Posterior vena cava (tissue), 2 donors: ENCODE measurements at regions not wholly inside any gene's neighbourhood (a gene's known extent, or its start where the extent isn't known, plus 50 kb on each side); places are given as distances from the start of the nearest gene placed in this dataset.
"Not testable (repeated sequence)": the region's sequence is repeated elsewhere in the genome, so short reads cannot be mapped to it uniquely, and the experiment has no call there.

Experiments
- DNase-seq: peaks from one replicate; pipeline ENCODE4 v3.0.0-alpha.2; 2020; ENCODE audit warnings: low spot score
- intact Hi-C, 2 donors: fragments of 100-400 bp; cut with DNase I; formaldehyde crosslinking; loops; one replicate each; pipeline versions ENCODE4 v1.14.1 to v1.14.2; 2022 to 2023
- donor health status: DM: yes; HTN: yes; CAD: no.
- donor health status: DM: yes; HTN: yes; CAD: no.

GRCh38 chr4:97074531-97074930 lies 1068.7 kb downstream of the STPG2 start:
- no peak for DNase-seq
- intact Hi-C loops, result no loop called here

GRCh38 chr4:97081951-97082350 lies 1061.3 kb downstream of the STPG2 start:
- intact Hi-C loops, result no loop called here
- DNase-seq, result no peak

GRCh38 chr4:97097036-97097435 lies 1046.2 kb downstream of the STPG2 start:
- DNase-seq, intact Hi-C loops: not testable (repeated sequence)

GRCh38 chr4:97101171-97101570 lies 1042.1 kb downstream of the STPG2 start:
- intact Hi-C loops, DNase-seq: not testable (repeated sequence)

- DNase-seq, result no peak
- intact Hi-C loops, result no loop called here
Observed at GRCh38 chr4:97103252-97103651, 1040.0 kb downstream of the STPG2 start.

GRCh38 chr4:97104006-97104405 lies 1039.3 kb downstream of the STPG2 start:
- DNase-seq, result no peak
- intact Hi-C loops, result no loop called here

GRCh38 chr4:97104666-97105065 lies 1038.6 kb downstream of the STPG2 start:
- DNase-seq, result no peak
- intact Hi-C loops, result no loop called here

- no peak for DNase-seq
- intact Hi-C loops, result no loop called here
Observed at GRCh38 chr4:97105347-97106099, 1037.8 kb downstream of the STPG2 start.

GRCh38 chr4:97106161-97106560 lies 1037.1 kb downstream of the STPG2 start:
- intact Hi-C loops, result no loop called here
- no peak for DNase-seq

- no peak for DNase-seq
- intact Hi-C loops, result no loop called here
Observed at GRCh38 chr4:97110506-97110905, 1032.8 kb downstream of the STPG2 start.

GRCh38 chr4:97116511-97116910 lies 1026.8 kb downstream of the STPG2 start:
- intact Hi-C loops, result no loop called here
- no peak for DNase-seq

- intact Hi-C loops, result no loop called here
- DNase-seq, result no peak
Observed at GRCh38 chr4:97121493-97121892, 1021.8 kb downstream of the STPG2 start.

- no peak for DNase-seq
- intact Hi-C loops, result no loop called here
Observed at GRCh38 chr4:97123573-97123972, 1019.7 kb downstream of the STPG2 start.

- no peak for DNase-seq
- intact Hi-C loops, result no loop called here
Observed at GRCh38 chr4:97132435-97132834, 1010.8 kb downstream of the STPG2 start.

- DNase-seq, result no peak
- intact Hi-C loops, result no loop called here
Observed at GRCh38 chr4:97134456-97134855, 1008.8 kb downstream of the STPG2 start.

- DNase-seq, result no peak
- intact Hi-C loops, result no loop called here
Observed at GRCh38 chr4:97139791-97140190, 1003.5 kb downstream of the STPG2 start.

- DNase-seq, result no peak
- intact Hi-C loops, result no loop called here
Observed at GRCh38 chr4:97140545-97140944, 1002.7 kb downstream of the STPG2 start.

GRCh38 chr4:97141332-97141731 lies 1001.9 kb downstream of the STPG2 start:
- intact Hi-C loops, DNase-seq: not testable (repeated sequence)

- DNase-seq, result no peak
- intact Hi-C loops, result no loop called here
Observed at GRCh38 chr4:97142410-97142809, 1000.9 kb downstream of the STPG2 start.

GRCh38 chr4:97142893-97143292 lies 1000.4 kb downstream of the STPG2 start:
- DNase-seq, result no peak
- intact Hi-C loops, result no loop called here

- DNase-seq, result no peak
- intact Hi-C loops, result no loop called here
Observed at GRCh38 chr4:97144199-97144598, 999.1 kb downstream of the STPG2 start.

- intact Hi-C loops, result no loop called here
Observed at GRCh38 chr4:97150966-97151365, 992.3 kb downstream of the STPG2 start.

More at GRCh38 chr4:97150966-97151365, 992.3 kb downstream of the STPG2 start:
- DNase-seq, result no peak
